Cardiac septum (tissue), 1 donor: ENCODE measurements at regions not wholly inside any gene's neighbourhood (a gene's known extent, or its start where the extent isn't known, plus 50 kb on each side); places are given as distances from the start of the nearest gene placed in this dataset.

Experiments used
- DNase-seq: peaks from one replicate; pipeline ENCODE4 v3.0.0-alpha.2; 2020; ENCODE audit warnings: low spot score
- intact Hi-C: fragments of 100-400 bp; cut with DNase I; formaldehyde crosslinking; loops from one replicate; pipeline ENCODE4 v1.14.0; 2022
- donor health status: DM: no; HTN: no; CAD: no.

GRCh38 chr16:74049027-74049426 lies 247.6 kb upstream of the PSMD7 start:
- DNase-seq, result no peak
- intact Hi-C loops, result no loop called here

DNA sequence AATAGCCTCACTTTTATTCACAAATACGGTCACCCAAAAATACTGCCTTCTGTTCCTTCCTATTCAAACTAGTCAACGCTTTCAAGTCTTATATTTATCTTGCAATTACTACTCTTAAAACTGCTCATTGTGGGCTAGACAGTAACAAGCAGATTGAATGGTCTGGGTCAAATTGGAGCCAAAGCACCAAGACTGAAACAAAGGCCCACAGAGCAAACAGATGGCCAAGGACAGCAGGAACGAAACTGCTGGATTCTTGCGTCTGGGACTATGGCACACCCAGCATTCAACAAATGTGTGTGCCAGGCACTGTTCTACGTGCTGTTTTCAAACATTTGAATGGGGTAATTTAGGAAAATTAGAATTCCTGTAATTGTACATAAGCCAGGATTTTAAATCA lies 250.1 kb upstream of the PSMD7 start:
- intact Hi-C loops, result no loop called here
- no peak for DNase-seq

- intact Hi-C loops, result no loop called here
- DNase-seq, result no peak
Measured at GRCh38 chr16:74045513-74045912, 251.1 kb upstream of the PSMD7 start.

- intact Hi-C loops, result no loop called here
- no peak for DNase-seq
Measured at GRCh38 chr16:74035816-74036215, 260.8 kb upstream of the PSMD7 start.

- intact Hi-C loops, result no loop called here
- DNase-seq, result no peak
Measured at GRCh38 chr16:74034862-74035261, 261.8 kb upstream of the PSMD7 start.

GRCh38 chr16:74034200-74034599 lies 262.4 kb upstream of the PSMD7 start:
- intact Hi-C loops, result no loop called here

GRCh38 chr16:74033441-74033995 lies 263.1 kb upstream of the PSMD7 start:
- DNase-seq, result no peak
- intact Hi-C loops, result no loop called here

More at GRCh38 chr16:74034200-74034599, 262.4 kb upstream of the PSMD7 start:
- DNase-seq, result no peak

GRCh38 chr16:74031551-74031950 lies 265.1 kb upstream of the PSMD7 start:
- DNase-seq, result no peak
- intact Hi-C loops, result no loop called here

DNA sequence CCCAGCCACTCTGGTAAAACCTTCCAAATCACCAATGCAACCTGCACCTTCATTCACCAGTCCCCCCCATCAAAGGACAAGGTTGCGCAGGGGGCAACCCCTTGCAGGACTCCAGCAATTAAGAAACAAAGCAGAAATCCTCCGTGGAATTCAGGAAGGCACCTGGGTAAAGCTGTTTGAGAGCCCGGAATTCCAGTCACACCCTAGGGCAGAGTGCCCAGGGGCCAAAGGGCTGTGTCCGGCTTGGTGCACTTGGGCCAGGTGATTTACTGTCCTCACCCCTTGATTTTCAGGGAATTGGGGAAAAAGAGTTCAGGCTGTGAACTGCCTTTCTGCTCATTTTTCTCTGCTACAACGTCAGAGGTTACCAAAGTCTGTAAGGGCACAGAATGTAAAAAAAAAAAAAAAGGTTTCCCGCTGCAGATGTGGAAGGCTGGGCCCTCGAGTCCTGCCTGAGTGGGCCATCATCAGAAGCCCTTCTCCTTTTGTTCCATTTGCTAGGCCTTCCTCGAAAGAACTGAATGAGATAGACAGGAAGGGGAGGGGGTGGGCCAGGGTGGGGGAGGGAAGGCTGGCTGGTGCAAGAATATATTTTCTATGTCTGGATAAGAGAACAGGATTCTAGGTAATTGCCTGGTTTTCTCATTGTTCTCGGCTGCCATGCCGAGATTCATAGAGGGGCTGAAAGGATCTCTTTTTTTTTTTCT lies 266.5 kb upstream of the PSMD7 start:
- intact Hi-C loops, result no loop called here

GRCh38 chr16:74029115-74029792 lies 267.4 kb upstream of the PSMD7 start:
- intact Hi-C loops, result no loop called here

More for the DNA sequence above, 266.5 kb upstream of the PSMD7 start:
- no peak for DNase-seq

GRCh38 chr16:74026373-74027281 lies 270.0 kb upstream of the PSMD7 start:
- no peak for DNase-seq
- intact Hi-C loops, result no loop called here

More at GRCh38 chr16:74029115-74029792, 267.4 kb upstream of the PSMD7 start:
- DNase-seq, result no peak

DNA sequence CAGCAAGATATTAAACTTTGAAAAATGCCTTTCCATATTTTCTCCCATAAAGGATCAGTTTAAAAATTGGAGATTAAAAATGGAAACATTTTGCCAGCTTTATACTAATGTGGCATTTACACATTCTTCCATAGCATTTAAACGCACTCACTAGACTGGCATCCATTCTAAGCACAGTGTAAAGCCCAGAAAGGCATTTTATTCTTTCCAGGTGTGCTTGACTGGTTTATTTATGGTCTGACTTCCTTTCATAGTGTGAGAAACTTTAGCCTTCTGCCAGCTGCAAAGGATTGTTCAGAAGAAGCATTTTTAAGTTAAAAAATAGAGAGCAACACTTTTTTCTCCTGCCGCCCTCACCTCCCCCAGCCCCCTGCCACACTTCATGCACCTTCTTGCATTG lies 271.7 kb upstream of the PSMD7 start:
- no peak for DNase-seq
- intact Hi-C loops, result no loop called here

DNA sequence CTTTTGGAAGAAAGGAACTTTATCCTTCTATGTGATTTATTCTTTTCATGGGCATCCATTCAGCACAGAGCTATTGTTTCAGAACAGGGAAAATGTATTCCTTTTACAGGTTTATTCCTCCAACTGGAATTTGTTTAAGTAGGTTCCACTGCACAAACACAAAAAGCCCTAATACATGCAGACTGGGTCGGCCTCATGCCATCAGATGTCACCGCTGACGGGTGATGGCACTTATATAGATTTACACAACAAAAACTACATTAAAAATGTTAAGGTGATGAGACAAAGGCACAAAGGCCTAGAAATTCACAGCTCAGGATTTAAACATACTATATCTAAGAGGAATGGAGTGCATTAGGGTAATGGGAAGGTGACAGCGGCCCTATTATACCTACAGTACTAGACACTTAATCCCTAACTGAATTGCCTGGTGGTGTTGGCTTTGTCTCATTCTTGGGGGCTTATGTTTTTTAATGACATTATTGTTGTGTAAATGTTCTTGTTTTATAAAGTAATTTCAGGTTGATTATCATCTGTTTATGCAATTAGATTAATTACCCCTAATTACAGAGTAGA lies 276.4 kb upstream of the PSMD7 start:
- no peak for DNase-seq

DNA sequence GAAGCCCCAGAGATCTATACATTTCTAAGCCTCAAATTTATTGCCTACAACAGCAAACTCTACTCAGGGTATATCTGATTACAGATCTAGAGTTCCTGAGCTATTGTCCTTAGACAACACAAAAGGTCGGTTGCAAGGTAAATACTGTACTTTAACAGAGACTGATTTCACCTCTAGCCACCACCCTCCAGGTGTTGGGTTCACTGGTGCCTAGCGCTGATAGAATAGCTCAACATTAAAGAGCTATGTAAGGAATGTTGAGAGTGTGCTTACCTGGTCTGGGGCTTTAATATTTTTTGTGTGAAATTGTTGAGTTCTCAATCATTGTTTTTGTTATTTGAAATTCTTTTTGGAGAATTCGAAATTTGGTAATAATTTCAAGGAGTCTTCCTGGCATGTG lies 277.0 kb upstream of the PSMD7 start:
- DNase-seq, result no peak
- intact Hi-C loops, result no loop called here

More for the DNA sequence above, 276.4 kb upstream of the PSMD7 start:
- intact Hi-C loops, result no loop called here

DNA sequence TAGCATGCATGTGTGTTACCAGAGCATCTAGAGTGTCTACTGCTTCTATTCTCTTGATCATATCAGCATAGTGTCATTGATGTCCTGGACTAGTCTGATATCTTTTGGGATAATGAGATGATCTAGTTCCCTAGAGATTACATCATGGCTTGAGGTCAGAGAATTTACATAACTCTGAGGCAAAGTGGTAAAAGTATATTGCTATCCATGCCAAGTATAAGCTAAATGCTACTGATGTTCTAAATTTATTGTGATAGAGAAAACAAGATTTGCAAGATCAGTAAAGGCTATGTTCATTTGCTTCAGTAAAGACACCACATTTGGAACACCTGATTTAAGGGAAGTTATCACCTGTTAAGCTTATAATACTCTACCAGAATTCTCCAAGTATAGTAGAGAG lies 280.7 kb upstream of the PSMD7 start:
- intact Hi-C loops, result no loop called here
- DNase-seq, result no peak

- DNase-seq, result no peak
- intact Hi-C loops, result no loop called here
Measured at GRCh38 chr16:73998707-73999106, 297.9 kb upstream of the PSMD7 start.

DNA sequence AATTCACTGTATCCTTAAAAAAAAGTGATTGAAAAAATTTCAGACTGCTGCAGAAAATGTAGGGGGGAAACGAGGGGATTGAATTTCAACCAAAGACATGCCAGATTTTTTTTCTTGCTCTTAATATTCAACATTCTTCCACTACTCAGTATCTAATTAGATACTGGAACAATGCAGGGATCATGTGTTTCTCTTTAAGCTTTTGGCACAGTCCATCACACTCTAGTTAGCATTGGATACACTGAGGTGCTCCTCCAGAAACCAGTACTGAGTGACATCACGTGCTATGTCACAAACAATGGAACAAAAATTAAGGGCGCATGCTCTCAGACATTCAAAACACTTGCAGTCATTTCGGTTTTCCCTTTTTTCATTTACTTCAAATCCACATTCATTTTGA lies 298.6 kb upstream of the PSMD7 start:
- DNase-seq, result no peak
- intact Hi-C loops, result no loop called here

DNA sequence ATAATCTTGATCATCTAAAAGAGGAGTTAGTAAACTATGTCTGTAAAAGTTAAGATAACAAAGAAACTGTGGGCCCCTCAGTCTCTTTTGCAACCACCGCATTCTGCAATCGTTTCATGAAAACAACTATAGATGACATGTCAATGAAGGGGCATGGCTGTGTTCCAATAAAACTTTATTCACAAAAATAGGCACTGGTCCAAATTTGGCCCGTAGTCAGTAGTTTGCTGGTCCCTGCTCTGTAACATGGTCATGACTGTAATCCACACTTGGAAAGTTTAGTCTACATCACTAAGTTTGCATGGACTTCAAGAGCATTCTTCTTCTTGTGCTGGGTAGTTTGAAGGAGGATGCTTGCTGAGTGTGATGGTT lies 299.3 kb upstream of the PSMD7 start:
- intact Hi-C loops, result no loop called here

DNA sequence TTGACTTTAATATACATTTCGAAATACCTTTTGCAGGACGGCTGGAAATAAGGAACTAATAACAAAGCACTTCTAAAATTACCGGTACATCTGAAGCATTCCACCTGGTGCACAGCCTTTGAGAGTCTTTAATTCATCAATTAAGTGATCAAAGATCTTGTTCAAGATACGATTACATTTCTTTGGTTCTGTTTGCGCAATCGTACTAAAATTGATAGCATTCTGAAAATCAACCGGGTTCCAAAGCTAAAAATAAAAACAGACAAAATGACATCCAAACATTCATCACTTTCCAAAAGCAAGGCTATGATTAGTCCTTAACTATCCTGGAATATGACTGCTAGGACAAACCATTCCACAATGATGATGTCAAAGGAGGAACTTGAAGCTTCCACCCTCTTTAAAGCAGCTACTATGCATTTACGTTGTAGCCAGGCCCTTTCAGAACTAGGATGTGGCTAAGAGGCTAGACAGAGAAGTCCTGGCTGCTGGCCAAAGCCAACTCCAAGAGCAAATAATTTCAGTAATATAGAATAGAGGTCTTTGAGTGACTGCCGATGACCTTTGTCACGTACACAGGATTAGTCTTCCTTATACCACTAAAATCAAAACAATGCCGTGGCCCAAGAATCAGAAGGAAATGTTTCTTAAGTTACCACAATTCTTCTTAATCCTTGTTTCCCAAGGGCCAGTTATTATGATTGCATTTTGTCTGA lies 299.8 kb upstream of the PSMD7 start:
- no peak for DNase-seq
- intact Hi-C loops, result no loop called here

More for the DNA sequence above, 299.3 kb upstream of the PSMD7 start:
- no peak for DNase-seq
